HG03558 (cell line): ENCODE measurements at regions not wholly inside any gene's neighbourhood (a gene's known extent, or its start where the extent isn't known, plus 50 kb on each side); places are given as distances from the start of the nearest gene placed in this dataset.
"Not testable (repeated sequence)": the region's sequence is repeated elsewhere in the genome, so short reads cannot be mapped to it uniquely, and the experiment has no call there.

Experiments used
- ATAC-seq: cut with Tn5 transposase; IDR thresholded peaks from one replicate; pipeline ENCODE4 v1.9.1; 2021; ENCODE audit warnings: moderate number of reproducible peaks; ENCODE audit not compliant: unreplicated experiment; ENCODE audit errors: extremely low read depth

- ATAC-seq = peak; percentile 44
Measured at GRCh38 chr1:79259390-79260336, 253.1 kb upstream of the ADGRL4 start.

DNA sequence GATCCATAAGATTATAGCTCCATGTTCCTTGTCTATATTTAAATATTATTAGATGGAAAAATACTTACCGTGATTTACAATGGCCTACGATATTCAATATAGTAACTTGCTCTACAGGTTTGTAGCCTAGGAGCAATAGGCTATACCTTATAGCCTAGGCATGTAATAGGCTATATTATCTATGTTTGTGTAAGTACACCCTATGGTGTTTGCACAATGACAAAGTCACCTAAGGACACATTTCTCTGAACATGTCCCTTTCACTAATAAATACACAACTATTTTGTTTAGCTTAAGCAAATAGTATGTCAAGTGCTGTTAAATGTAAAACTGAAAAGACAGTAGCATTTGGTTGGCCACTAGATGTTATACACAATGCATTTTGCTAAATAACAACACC, 248.9 kb upstream of the ADGRL4 start:
- no peak for ATAC-seq

DNA sequence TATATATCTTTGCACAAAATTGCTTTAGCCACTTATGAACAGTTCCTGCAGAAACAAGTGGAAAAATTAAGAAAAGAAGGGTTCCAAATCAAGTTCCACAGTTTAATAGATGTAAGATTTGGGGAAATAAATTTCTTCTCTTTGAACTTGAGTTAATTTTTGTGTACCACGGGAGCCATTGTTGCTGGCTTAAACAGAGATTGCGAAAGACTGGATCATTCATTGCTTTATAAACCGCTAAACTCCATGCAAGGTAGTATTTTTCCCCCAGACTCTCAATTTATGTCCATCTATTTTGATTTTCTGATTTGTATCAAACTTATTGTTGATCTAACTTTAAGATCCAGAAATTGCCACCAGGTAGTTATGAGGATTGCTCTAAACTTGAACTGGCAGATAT, 246.1 kb upstream of the ADGRL4 start:
- ATAC-seq = no peak

DNA sequence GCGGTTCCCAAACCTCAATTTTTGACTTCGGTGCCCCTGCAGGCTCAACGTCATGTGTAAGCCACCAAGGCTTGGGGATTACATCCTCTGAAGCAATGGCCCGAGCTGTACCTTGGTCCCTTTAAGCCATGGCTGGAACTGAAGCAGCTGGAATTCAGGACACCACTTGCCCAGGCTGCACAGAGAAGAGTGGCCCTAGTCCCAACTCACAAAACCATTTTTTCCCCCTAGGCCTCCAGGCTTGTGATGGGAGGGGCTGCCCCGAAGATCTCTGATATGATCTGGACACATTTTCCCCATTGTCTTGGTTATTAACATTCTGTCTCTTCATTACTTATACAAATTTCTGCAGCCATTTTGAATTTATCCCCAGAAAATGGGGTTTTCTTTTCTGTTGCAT, 233.3 kb upstream of the ADGRL4 start:
- ATAC-seq = no peak

GRCh38 chr1:79235301-79236002, 228.9 kb upstream of the ADGRL4 start:
- ATAC-seq = no peak

DNA sequence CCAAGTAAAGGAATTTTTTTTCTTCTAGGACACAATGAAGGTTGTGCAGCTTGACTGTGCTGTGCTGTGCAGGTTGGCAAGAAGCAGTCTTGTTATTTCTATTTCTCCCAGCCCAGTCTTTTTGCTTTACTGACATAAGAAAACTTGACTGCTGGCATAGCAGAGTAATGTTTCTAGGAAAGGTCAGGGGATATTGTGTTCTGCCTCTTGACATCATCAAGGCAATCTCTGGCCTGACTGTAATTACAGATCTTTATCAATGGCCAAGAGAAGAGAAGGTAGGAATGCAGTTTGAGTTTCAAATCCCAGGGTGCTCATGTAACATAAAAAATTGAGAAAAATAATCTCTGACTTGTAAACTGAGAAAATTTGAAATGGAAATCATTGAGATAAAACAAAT, 226.3 kb upstream of the ADGRL4 start:
- ATAC-seq = no peak

- not testable (repeated sequence) for ATAC-seq
Measured at GRCh38 chr1:79230751-79231150, 224.2 kb upstream of the ADGRL4 start.

- no peak for ATAC-seq
Measured at GRCh38 chr1:79226963-79227362, 220.4 kb upstream of the ADGRL4 start.

DNA sequence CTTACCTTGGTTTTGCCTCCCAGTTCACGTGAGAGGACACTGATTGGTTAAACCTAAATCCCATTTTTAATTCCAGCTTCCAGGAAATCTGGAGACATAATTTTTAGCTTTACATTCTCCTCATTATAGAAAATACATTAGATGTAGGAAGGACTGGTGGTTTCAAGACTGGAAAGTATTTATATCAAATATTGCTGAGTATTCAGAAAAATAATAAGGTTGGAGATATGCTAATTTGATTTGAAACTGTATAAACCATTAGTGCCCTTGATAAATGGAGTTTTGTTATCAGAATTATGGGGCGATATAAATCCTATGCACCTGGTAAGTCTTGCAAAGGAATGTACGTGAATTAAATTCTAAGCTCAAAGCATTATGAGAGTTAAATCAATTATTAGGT, 218.0 kb upstream of the ADGRL4 start:
- no peak for ATAC-seq

DNA sequence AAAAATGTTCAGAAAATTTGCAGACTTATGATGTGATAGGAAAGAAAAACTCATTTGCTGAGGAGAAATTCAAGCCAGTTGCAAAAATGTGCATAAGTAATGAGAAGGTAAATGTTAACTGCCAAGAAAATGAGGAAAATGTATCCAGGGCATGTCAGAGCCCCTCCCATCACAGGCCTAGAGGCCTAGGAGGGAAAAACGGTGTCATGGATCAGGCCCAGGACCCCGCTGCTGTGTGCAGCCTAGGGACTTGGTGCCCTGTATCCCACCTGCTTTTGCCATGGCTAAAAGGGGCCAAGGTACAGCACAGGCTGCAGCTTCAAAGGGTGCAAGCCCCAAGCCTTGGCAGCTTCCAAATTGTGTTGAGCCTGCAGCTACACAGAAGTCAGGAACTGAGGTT, 214.0 kb upstream of the ADGRL4 start:
- no peak for ATAC-seq

DNA sequence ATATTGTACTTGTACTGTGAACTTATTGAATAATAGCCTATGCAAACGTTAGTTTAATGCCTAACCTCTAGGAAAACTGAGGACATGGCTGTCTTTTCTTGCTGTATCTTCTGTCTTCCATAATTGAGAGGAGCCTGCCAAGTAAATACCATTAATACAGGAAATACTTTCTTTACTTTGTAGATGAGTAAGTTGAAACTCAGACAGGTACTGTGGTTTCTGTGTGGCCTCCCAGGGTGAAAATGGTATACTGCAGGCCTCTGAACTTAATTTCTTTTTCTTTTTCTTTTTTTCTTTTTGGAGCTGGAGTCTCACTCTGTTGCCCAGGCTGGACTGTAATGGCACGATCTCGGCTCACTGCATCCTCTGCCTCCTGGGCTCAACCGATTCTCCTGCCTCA, 208.8 kb upstream of the ADGRL4 start:
- no peak for ATAC-seq

DNA sequence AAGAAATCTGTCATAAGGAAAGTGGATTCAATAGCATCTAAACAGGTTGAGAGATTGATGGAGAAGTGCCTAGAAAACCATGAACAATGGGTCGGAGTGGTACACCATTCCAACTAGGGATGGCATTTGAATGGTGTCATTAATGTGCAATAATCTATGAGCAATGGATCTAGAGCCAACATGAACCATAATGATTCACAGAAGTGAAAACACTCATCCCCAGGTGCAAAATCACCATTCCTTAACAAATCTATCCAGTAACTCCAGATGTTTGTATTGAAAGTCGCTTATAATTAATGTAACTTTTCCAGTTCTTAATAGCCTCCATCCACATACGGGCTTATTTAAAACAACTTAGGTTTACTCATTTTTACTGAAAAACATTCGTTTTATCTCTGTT, 201.3 kb upstream of the ADGRL4 start:
- no peak for ATAC-seq

GRCh38 chr1:79207331-79207730, 200.8 kb upstream of the ADGRL4 start:
- ATAC-seq = no peak

DNA sequence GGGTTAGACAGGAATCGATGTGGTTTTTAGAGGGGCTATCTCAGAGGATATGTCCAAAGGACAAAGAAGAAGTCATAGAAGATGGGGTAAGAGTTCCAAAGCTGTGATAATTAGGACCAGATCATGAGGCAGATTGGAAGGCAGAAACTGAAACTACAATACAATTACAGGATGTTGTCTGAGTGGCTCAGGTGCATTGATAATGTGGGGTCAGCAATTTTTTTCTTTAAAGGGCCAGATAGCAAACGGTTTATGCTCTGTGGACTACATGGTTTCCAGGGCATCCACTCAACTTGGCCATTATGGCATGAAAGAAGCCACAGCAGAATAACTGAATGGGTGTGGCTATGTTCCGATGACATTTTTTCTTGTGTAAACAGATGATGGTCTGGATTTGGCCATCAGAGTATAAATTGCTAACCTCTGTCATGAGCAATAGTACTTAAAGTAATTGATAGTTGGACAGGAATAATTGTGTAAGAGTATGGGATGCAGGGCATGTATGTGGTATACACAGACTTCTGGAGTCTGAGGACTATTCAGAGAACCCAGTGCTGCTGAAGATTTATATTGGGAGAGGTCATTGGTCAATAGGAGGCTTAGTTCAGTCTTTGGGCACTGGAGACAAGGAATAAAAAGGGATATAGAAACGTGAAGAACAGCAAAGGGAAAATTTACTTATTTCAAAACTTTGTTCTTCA, 198.4 kb upstream of the ADGRL4 start:
- no peak for ATAC-seq

DNA sequence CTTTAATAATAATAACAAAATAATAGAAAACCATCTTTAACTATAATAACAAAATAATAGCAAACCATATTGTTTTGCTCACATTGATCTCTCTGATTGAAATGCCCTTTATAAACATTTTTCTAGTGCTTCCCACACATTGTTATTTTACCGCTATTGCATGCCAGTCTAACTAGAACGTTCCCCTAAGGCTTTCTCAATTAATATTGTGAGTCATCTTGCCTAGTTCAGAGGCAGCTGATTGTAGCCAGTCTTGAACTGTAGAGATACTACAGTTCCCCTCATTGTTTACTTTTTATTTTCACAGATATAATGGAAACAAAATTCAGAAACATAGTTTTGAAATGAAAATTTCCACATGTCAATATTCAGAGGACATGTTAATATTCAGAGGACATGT, 192.3 kb upstream of the ADGRL4 start:
- ATAC-seq = no peak

DNA sequence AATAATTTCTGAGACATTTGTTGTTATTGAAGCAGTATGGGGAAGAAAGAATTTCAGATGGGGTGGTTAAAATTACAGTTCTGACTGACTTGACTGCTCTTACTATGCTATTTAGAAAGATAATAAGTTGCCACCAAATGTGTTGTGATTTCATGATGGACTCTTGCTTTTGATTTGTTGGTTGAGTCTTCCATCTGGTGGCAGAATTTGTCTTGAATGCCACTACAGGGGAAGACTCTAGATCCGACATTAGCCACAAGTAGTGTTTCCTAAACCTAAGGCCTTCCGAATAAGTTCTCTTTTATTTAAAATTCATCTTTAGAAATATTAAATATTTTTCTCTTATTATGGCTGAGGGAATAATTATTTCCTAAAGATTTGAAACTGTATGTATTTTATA, 190.9 kb upstream of the ADGRL4 start:
- ATAC-seq = no peak

- no peak for ATAC-seq
Measured at GRCh38 chr1:79196211-79196610, 189.7 kb upstream of the ADGRL4 start.

GRCh38 chr1:79193211-79194079, 186.9 kb upstream of the ADGRL4 start:
- ATAC-seq = peak; percentile 40

GRCh38 chr1:79190074-79190473, 183.5 kb upstream of the ADGRL4 start:
- peak; percentile 39 for ATAC-seq

DNA sequence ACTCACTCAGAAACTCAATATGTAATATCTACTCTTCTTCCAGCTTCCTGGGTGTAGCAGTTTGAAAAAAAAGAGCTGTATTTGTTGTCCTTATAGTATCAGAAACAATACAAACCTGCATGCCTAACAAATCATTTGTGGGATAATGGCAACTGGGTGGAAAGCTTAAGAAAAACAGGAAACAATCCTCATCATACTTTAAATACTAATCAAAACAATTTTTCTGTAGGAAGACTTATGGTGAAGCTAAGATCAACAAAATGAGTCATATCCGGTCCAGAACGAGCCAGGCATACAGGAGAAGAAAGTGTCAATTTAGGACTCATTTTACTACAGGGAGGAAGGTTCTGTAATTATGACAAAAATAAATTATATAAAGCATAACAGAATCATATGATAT, 181.8 kb upstream of the ADGRL4 start:
- no peak for ATAC-seq
